Upper lobe of left lung (tissue), 4 donors: ENCODE measurements at regions not wholly inside any gene's neighbourhood (a gene's known extent, or its start where the extent isn't known, plus 50 kb on each side); places are given as distances from the start of the nearest gene placed in this dataset.

ENCODE experiments used
- CTCF ChIP-seq, 6 experiments: fragments of 450-650 bp in 4 of 6; fragments of 200-600 bp in 2 of 6; sonication (generic) in 2 of 6; IDR thresholded peaks; one replicate each; pipeline ENCODE4 v1.5.1; 2016 to 2019; ENCODE audit warnings: antibody characterized with exemption in 6 of 6
- EP300 ChIP-seq, 4 donors: sonication (generic); formaldehyde crosslinking; IDR thresholded peaks; one replicate each; pipeline ENCODE4 v1.5.1; 2017; ENCODE audit warnings: antibody characterized with exemption in 4 of 4, control low read depth in 2 of 4
- POLR2A ChIP-seq, 4 donors: fragments of 450-650 bp; IDR thresholded peaks; one replicate each; pipeline ENCODE4 v1.5.1; 2016 to 2017; ENCODE audit warnings: antibody characterized with exemption in 4 of 4, mild to moderate bottlenecking in 2 of 4
- POLR2AphosphoS5 ChIP-seq, 2 donors: sonication (generic); formaldehyde crosslinking; IDR thresholded peaks; one replicate each; pipeline ENCODE4 v1.5.1; 2017; ENCODE audit warnings: antibody characterized with exemption in 2 of 2

DNA sequence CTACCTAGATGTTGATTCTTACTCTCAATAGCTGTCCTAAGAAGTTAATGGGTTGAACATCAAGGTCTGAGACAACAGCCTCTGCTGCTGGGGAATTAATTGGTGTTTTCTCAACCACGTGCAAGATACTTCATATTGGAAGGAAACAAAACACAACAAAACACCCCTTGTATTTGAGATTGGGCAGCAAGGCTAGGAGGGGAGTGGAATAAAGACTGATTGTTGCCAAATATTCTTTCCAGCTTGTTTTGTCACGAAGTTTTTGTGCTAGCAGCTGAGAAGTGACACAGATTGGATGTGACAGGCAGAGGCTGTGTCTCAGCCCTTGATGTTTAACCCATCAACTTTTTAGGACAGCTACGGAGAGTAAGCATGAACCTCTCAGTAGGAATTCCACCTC is 808.4 kb downstream of the IGSF11 start:
- TF ChIP-seq POLR2A (IDR thresholded peaks at IDR 0.05) (no peak), CTCF (IDR thresholded peaks at IDR 0.05) (no peak), POLR2AphosphoS5 (IDR thresholded peaks at IDR 0.05) (no peak), EP300 (IDR thresholded peaks at IDR 0.05) (no peak)
